ENCODE measurements at regions not wholly inside any gene's neighbourhood (a gene's known extent, or its start where the extent isn't known, plus 50 kb on each side); places are given as distances from the start of the nearest gene placed in this dataset.

DNA sequence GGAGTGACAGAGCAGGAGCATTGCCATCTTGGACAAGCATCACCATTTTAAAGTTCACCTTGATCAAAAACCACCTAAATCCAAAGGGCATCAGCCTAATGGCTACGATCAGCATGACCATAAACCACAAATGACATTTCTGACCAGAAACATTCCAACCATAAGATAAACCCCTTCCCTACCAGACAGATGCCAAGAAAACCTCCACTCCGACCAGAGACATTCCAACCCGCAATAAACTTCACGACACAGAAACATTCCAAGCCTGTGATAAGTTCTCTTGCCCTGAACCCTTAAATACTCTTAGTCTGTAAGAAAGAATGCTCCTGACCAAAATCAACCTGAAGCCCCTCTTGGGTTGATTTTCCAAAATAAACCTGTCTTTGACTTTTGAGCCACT, 606.9 kb downstream of the POM121L12 start:
- no peak overlapping the region for H4K91ac ChIP-seq (replicated peaks; ENCODE audit: insufficient read length, low read length)
- ChIA-PET POLR2A (ENCODE audit: partially characterized antibody) (no interaction called here), CTCF (ENCODE audit: partially characterized antibody) (no interaction called here)
- H3K4ac ChIP-seq (replicated peaks; ENCODE audit: insufficient read length, low read depth, low read length) = no peak overlapping the region
- FAIRE-seq (no peak), DNase-seq (ENCODE audit: low read depth in 1 of 2, low spot score in 2 of 2) (no peak)
- H4K20me1 ChIP-seq (replicated peaks in 1 of 2; ENCODE audit: control insufficient read depth in 1 of 2, insufficient read depth in 2 of 2, low read length in 2 of 2) = no peaks in the 10 kb centered on the region
- no peak overlapping the region for H3K4me2 ChIP-seq (ENCODE audit: insufficient read depth in 1 of 2, low read depth in 2 of 2, low read length in 2 of 2)
- H2BK120ac ChIP-seq (replicated peaks; ENCODE audit: low read depth, low read length) = no peak overlapping the region
- H3K27me3 ChIP-seq (replicated peaks in 1 of 4; ENCODE audit: control insufficient read depth in 3 of 4, extremely low read depth in 1 of 4, insufficient read depth in 3 of 4, low read length in 3 of 4) = no peaks in the 10 kb centered on the region
- no peak overlapping the region for H4K5ac ChIP-seq (ENCODE audit: insufficient read length, low read depth, low read length)
- no peak overlapping the region for H2BK20ac ChIP-seq (ENCODE audit: low read length)
- H4K8ac ChIP-seq (ENCODE audit: extremely low read depth, insufficient read depth, low read length) = no peak overlapping the region
- no peaks in the 10 kb centered on the region for H3K79me1 ChIP-seq (ENCODE audit: low read depth, low read length)
- H3K23me2 ChIP-seq (ENCODE audit: low read depth, low read length) = no peaks in the 10 kb centered on the region
- H2BK5ac ChIP-seq (ENCODE audit: low read depth, low read length) = no peak overlapping the region; the same call in 1 of the 2 replicates
- no peak overlapping the region for H3K27ac ChIP-seq (ENCODE audit: low read depth, low read length)
- no peaks in the 10 kb centered on the region for H3K36me3 ChIP-seq (ENCODE audit: control insufficient read depth in 2 of 4, insufficient read depth in 4 of 4, low read length in 3 of 4)
- H3K9me3 ChIP-seq (ENCODE audit: insufficient read depth in 2 of 2, low read depth in 1 of 2, low read length in 1 of 2) = no peaks in the 10 kb centered on the region
- no peak overlapping the region for H3K14ac ChIP-seq (ENCODE audit: insufficient read length)
- H3K79me2 ChIP-seq (ENCODE audit: control insufficient read depth in 1 of 2, insufficient read depth in 2 of 2, low read length in 2 of 2) = no peaks in the 10 kb centered on the region
- no peak overlapping the region for H3K56ac ChIP-seq (replicated peaks; ENCODE audit: insufficient read length, low read depth, low read length)
- no peak overlapping the region for H3K9ac ChIP-seq (replicated peaks in 1 of 4; ENCODE audit: extremely low read depth in 1 of 4, low read depth in 3 of 4, low read length in 3 of 4)
- H3K4me3 ChIP-seq (ENCODE audit: extremely low read depth in 1 of 4, insufficient read depth in 2 of 4, low read depth in 3 of 4, low read length in 4 of 4) = no peak overlapping the region
- no peak overlapping the region for H3K18ac ChIP-seq (ENCODE audit: extremely low read depth, low read length)
- no peak overlapping the region for H2AK5ac ChIP-seq (ENCODE audit: low read depth, low read length)
- WGBS, 2 experiments (ENCODE audit: extremely low coverage in 1 of 2, insufficient coverage in 1 of 2, insufficient read length in 1 of 2, insufficient replicate concordance in 2 of 2, low coverage in 1 of 2, low lambda C conversion rate in 2 of 2, missing lambda C conversion rate in 1 of 2) = 93% methylated on average over 4 of the region's 4 CpGs; no CpG with 5 or more reads in 1 of the 2 experiments
- H2AFZ ChIP-seq (ENCODE audit: low read length) = 0 out of 2 replicates have a peak overlapping the region, but pooled peaks have one; percentile 11
- H2BK15ac ChIP-seq (ENCODE audit: low read length) = no peak overlapping the region
- no peak overlapping the region for H2BK12ac ChIP-seq (ENCODE audit: low read depth, low read length)
- peaks cover 0 to 8% (median 4%) of the 10 kb centered on the region in 4 experiments; a peak in 3 of 7 replicates for H3K4me1 ChIP-seq (replicated peaks in 1 of 4; ENCODE audit: control insufficient read depth in 3 of 4, insufficient read depth in 4 of 4, low read length in 3 of 4)
- H3K23ac ChIP-seq (ENCODE audit: insufficient read length) = no peak overlapping the region
- TF ChIP-seq, protein P1, sequence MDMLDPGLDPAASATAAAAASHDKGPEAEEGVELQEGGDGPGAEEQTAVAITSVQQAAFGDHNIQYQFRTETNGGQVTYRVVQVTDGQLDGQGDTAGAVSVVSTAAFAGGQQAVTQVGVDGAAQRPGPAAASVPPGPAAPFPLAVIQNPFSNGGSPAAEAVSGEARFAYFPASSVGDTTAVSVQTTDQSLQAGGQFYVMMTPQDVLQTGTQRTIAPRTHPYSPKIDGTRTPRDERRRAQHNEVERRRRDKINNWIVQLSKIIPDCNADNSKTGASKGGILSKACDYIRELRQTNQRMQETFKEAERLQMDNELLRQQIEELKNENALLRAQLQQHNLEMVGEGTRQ (IDR thresholded peaks at IDR 0.05; ENCODE audit: low read length) = no peak
- TF ChIP-seq KDM1A (IDR thresholded peaks at IDR 0.05; ENCODE audit: borderline replicate concordance, low read length) = no peak
- no peak for TF ChIP-seq RXRA (IDR thresholded peaks at IDR 0.05; ENCODE audit: insufficient read depth, low read depth, low read length)
- TF ChIP-seq TBP (IDR thresholded peaks at IDR 0.05; ENCODE audit: low read depth, low read length) = no peak
- no peak for TF ChIP-seq ZNF274 (IDR thresholded peaks at IDR 0.05; ENCODE audit: borderline replicate concordance, extremely low read depth, low read length)
- no peak for TF ChIP-seq TAF1 (IDR thresholded peaks at IDR 0.05; ENCODE audit: low read depth, low read length)
- no peak for TF ChIP-seq RBBP5 (IDR thresholded peaks at IDR 0.05; ENCODE audit: borderline replicate concordance, low read depth, low read length)
- no peak for TF ChIP-seq PHF8 (conservative IDR thresholded peaks at IDR 0.05; ENCODE audit: low read depth, low read length)
- no peak for TF ChIP-seq TCF12 (IDR thresholded peaks at IDR 0.05; ENCODE audit: low read depth, low read length)
- no peak for TF ChIP-seq SUZ12 (IDR thresholded peaks at IDR 0.05; ENCODE audit: low read length)

All from H1 (cell line).